ENCODE measurements at regions not wholly inside any gene's neighbourhood (a gene's known extent, or its start where the extent isn't known, plus 50 kb on each side); places are given as distances from the start of the nearest gene placed in this dataset.

GRCh38 chr10:61321041-61321857, 131.9 kb downstream of the TMEM26 start:
- no peak for DNase-seq (ENCODE audit: low read depth, low spot score)
- no peak overlapping the region for H3K4me3 ChIP-seq (ENCODE audit: low read depth, low read length)
- TF ChIP-seq, protein P1, sequence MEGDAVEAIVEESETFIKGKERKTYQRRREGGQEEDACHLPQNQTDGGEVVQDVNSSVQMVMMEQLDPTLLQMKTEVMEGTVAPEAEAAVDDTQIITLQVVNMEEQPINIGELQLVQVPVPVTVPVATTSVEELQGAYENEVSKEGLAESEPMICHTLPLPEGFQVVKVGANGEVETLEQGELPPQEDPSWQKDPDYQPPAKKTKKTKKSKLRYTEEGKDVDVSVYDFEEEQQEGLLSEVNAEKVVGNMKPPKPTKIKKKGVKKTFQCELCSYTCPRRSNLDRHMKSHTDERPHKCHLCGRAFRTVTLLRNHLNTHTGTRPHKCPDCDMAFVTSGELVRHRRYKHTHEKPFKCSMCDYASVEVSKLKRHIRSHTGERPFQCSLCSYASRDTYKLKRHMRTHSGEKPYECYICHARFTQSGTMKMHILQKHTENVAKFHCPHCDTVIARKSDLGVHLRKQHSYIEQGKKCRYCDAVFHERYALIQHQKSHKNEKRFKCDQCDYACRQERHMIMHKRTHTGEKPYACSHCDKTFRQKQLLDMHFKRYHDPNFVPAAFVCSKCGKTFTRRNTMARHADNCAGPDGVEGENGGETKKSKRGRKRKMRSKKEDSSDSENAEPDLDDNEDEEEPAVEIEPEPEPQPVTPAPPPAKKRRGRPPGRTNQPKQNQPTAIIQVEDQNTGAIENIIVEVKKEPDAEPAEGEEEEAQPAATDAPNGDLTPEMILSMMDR (IDR thresholded peaks at IDR 0.05; ENCODE audit: insufficient read depth, low read length, missing control alignments), result no peak
- ChIA-PET CTCF (no interaction called here), POLR2A (no interaction called here)

- POLR2A ChIA-PET, result no interaction called here
- TF ChIP-seq, protein P1 (IDR thresholded peaks at IDR 0.05; ENCODE audit: insufficient read depth, low read length, missing control alignments), result no peak
- CTCF ChIA-PET, result no interaction called here
- H3K4me3 ChIP-seq (ENCODE audit: low read depth, low read length), result no peak overlapping the region
- no peak for DNase-seq (ENCODE audit: low read depth, low spot score)
Measured at GRCh38 chr10:61320257-61320587, 133.0 kb downstream of the TMEM26 start.

- DNase-seq (ENCODE audit: low read depth, low spot score), result no peak
- TF ChIP-seq, protein P1 (IDR thresholded peaks at IDR 0.05; ENCODE audit: insufficient read depth, low read length, missing control alignments), result no peak
- H3K4me3 ChIP-seq (ENCODE audit: low read depth, low read length), result no peak overlapping the region
- ChIA-PET POLR2A (no interaction called here), CTCF (interaction anchor here (1.2 kb wide), 1 partner anchor 11 kb away, joined by 3 read pairs; no protein-coding TSS in a partner anchor)
Measured at GRCh38 chr10:61319386-61320256, 133.6 kb downstream of the TMEM26 start.

DNA sequence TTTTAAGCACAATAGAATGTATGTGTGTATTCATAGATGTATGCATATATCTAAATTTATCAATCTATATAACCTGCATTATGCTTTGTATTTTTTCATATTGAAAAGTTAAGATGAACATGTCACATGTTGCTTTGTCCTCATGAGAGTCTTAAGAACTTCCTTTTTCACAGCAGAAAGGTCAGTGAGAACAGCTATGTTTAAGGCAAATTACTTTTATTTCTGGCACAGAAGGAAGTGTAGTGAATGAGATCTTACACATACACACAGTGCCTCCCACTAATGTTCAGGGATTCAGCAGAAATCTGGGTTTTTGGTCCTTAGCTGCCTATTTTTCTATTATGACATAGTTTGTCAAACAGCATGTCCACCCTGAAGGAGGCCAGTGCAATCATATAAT, 134.8 kb downstream of the TMEM26 start:
- CTCF ChIA-PET, result interaction anchor here (1.2 kb wide), 1 partner anchor 10 kb away, joined by 3 read pairs; no protein-coding TSS in a partner anchor
- TF ChIP-seq, protein P1 (IDR thresholded peaks at IDR 0.05; ENCODE audit: insufficient read depth, low read length, missing control alignments), result no peak
- POLR2A ChIA-PET, result no interaction called here

GRCh38 chr10:61317706-61318105, 135.5 kb downstream of the TMEM26 start:
- CTCF ChIA-PET, result no interaction called here
- TF ChIP-seq, protein P1 (IDR thresholded peaks at IDR 0.05; ENCODE audit: insufficient read depth, low read length, missing control alignments), result no peak
- POLR2A ChIA-PET, result no interaction called here
- H3K4me3 ChIP-seq (ENCODE audit: low read depth, low read length), result no peak overlapping the region
- DNase-seq (ENCODE audit: low read depth, low spot score), result no peak

More for the DNA sequence above, 134.8 kb downstream of the TMEM26 start:
- H3K4me3 ChIP-seq (ENCODE audit: low read depth, low read length), result no peak overlapping the region
- no peak for DNase-seq (ENCODE audit: low read depth, low spot score)

- POLR2A ChIA-PET, result no interaction called here
- no peak for DNase-seq (ENCODE audit: low read depth, low spot score)
- H3K4me3 ChIP-seq (ENCODE audit: low read depth, low read length), result no peak overlapping the region
- TF ChIP-seq, protein P1 (IDR thresholded peaks at IDR 0.05; ENCODE audit: insufficient read depth, low read length, missing control alignments), result no peak
- CTCF ChIA-PET, result no interaction called here
Measured at GRCh38 chr10:61316676-61317265, 136.4 kb downstream of the TMEM26 start.

All from AG04449 (cell line).